ENCODE measurements at regions not wholly inside any gene's neighbourhood (a gene's known extent, or its start where the extent isn't known, plus 50 kb on each side); places are given as distances from the start of the nearest gene placed in this dataset.
A peak's percentile ranks its signal among the peaks of the same experiment; 100 is the strongest.

GRCh38 chr1:200314085-200314750, 95.6 kb downstream of the ZNF281 start (continued):
- TF ChIP-seq, protein P1, sequence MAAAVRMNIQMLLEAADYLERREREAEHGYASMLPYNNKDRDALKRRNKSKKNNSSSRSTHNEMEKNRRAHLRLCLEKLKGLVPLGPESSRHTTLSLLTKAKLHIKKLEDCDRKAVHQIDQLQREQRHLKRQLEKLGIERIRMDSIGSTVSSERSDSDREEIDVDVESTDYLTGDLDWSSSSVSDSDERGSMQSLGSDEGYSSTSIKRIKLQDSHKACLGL (CRISPR knock-in tag; IDR thresholded peaks at IDR 0.05), result no peak
- TF ChIP-seq CAMTA2 (CRISPR knock-in tag; IDR thresholded peaks at IDR 0.05; ENCODE audit: borderline replicate concordance) (no peak), ZNF333 (CRISPR knock-in tag; IDR thresholded peaks at IDR 0.05; ENCODE audit: borderline replicate concordance) (no peak), MAFK (conservative IDR thresholded peaks at IDR 0.05 in 1 of 2, IDR thresholded peaks at IDR 0.05 in 1 of 2; ENCODE audit: low read length in 2 of 2) (peak; percentile 80 to 81), PAX8 (CRISPR knock-in tag; IDR thresholded peaks at IDR 0.05; ENCODE audit: borderline replicate concordance) (no peak), MNT (IDR thresholded peaks at IDR 0.05) (no peak), PCBP2 (optimal IDR thresholded peaks at IDR 0.05; ENCODE audit: low read depth, low read length, poor library complexity, severe bottlenecking) (no peak), ZNF225 (CRISPR knock-in tag; IDR thresholded peaks at IDR 0.05) (no peak), CEBPB (IDR thresholded peaks at IDR 0.05; ENCODE audit: borderline replicate concordance, low read depth, low read length) (peak; percentile 91), ZNF737 (CRISPR knock-in tag; IDR thresholded peaks at IDR 0.05; ENCODE audit: borderline replicate concordance) (no peak), CERS6 (CRISPR knock-in tag; IDR thresholded peaks at IDR 0.05) (no peak), ZNF3 (CRISPR knock-in tag; IDR thresholded peaks at IDR 0.05) (no peak), SCMH1 (CRISPR knock-in tag; IDR thresholded peaks at IDR 0.05; ENCODE audit: borderline replicate concordance) (no peak), RBFOX2 (IDR thresholded peaks at IDR 0.05; ENCODE audit: low read depth, low read length) (no peak), NFE2L2 (IDR thresholded peaks at IDR 0.05; ENCODE audit: low read length) (no peak), GATAD1 (CRISPR knock-in tag; IDR thresholded peaks at IDR 0.05) (no peak), ZNF766 (CRISPR knock-in tag; IDR thresholded peaks at IDR 0.05; ENCODE audit: borderline replicate concordance) (0 out of 2 replicates have a peak, but pooled peaks have one; percentile 32), SKIL (CRISPR knock-in tag; IDR thresholded peaks at IDR 0.05; ENCODE audit: borderline replicate concordance) (no peak), SSRP1 (CRISPR knock-in tag; IDR thresholded peaks at IDR 0.05) (no peak)
- TF ChIP-seq, protein P2, sequence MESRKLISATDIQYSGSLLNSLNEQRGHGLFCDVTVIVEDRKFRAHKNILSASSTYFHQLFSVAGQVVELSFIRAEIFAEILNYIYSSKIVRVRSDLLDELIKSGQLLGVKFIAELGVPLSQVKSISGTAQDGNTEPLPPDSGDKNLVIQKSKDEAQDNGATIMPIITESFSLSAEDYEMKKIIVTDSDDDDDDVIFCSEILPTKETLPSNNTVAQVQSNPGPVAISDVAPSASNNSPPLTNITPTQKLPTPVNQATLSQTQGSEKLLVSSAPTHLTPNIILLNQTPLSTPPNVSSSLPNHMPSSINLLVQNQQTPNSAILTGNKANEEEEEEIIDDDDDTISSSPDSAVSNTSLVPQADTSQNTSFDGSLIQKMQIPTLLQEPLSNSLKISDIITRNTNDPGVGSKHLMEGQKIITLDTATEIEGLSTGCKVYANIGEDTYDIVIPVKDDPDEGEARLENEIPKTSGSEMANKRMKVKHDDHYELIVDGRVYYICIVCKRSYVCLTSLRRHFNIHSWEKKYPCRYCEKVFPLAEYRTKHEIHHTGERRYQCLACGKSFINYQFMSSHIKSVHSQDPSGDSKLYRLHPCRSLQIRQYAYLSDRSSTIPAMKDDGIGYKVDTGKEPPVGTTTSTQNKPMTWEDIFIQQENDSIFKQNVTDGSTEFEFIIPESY (CRISPR knock-in tag; IDR thresholded peaks at IDR 0.05), result no peak
- TF ChIP-seq, protein P3, sequence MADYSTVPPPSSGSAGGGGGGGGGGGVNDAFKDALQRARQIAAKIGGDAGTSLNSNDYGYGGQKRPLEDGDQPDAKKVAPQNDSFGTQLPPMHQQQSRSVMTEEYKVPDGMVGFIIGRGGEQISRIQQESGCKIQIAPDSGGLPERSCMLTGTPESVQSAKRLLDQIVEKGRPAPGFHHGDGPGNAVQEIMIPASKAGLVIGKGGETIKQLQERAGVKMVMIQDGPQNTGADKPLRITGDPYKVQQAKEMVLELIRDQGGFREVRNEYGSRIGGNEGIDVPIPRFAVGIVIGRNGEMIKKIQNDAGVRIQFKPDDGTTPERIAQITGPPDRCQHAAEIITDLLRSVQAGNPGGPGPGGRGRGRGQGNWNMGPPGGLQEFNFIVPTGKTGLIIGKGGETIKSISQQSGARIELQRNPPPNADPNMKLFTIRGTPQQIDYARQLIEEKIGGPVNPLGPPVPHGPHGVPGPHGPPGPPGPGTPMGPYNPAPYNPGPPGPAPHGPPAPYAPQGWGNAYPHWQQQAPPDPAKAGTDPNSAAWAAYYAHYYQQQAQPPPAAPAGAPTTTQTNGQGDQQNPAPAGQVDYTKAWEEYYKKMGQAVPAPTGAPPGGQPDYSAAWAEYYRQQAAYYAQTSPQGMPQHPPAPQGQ (CRISPR knock-in tag; IDR thresholded peaks at IDR 0.05; ENCODE audit: borderline replicate concordance), result no peak

Measured in HepG2 (cell line).